ENCODE measurements at regions not wholly inside any gene's neighbourhood (a gene's known extent, or its start where the extent isn't known, plus 50 kb on each side); places are given as distances from the start of the nearest gene placed in this dataset.

DNA sequence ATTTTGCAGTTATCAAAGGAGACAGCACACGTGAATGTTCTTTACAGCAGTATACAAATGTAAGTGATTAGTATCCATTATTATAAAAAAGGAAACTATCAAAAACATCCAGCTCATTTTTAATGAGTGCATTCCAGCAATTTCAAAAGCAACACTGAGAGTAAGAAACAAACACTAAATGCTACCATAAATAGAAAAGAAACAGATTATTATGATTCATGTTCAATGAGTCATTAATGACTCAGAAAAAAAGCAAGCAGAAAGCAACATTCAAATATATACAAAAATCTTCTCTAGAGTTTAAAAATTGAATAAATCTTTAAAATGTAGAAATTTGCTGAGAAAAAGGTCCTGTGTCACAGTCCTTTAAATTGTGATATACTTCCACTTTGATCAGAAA lies 346.5 kb upstream of the FMR1 start:
- no peak overlapping the region for H3K4me3 Mint-ChIP-seq
- H3K4me1 Mint-ChIP-seq, result no peaks in the 10 kb centered on the region
- H3K27ac Mint-ChIP-seq, result no peak overlapping the region
- TF ChIP-seq, protein P1, sequence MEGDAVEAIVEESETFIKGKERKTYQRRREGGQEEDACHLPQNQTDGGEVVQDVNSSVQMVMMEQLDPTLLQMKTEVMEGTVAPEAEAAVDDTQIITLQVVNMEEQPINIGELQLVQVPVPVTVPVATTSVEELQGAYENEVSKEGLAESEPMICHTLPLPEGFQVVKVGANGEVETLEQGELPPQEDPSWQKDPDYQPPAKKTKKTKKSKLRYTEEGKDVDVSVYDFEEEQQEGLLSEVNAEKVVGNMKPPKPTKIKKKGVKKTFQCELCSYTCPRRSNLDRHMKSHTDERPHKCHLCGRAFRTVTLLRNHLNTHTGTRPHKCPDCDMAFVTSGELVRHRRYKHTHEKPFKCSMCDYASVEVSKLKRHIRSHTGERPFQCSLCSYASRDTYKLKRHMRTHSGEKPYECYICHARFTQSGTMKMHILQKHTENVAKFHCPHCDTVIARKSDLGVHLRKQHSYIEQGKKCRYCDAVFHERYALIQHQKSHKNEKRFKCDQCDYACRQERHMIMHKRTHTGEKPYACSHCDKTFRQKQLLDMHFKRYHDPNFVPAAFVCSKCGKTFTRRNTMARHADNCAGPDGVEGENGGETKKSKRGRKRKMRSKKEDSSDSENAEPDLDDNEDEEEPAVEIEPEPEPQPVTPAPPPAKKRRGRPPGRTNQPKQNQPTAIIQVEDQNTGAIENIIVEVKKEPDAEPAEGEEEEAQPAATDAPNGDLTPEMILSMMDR (IDR thresholded peaks at IDR 0.05; ENCODE audit: unreplicated experiment in 3 of 3), result no peak
- no peaks in the 10 kb centered on the region for H3K27me3 Mint-ChIP-seq (ENCODE audit: low read depth)
- H3K36me3 Mint-ChIP-seq (ENCODE audit: low read depth), result no peaks in the 10 kb centered on the region
- no peaks in the 10 kb centered on the region for H3K9me3 Mint-ChIP-seq

DNA sequence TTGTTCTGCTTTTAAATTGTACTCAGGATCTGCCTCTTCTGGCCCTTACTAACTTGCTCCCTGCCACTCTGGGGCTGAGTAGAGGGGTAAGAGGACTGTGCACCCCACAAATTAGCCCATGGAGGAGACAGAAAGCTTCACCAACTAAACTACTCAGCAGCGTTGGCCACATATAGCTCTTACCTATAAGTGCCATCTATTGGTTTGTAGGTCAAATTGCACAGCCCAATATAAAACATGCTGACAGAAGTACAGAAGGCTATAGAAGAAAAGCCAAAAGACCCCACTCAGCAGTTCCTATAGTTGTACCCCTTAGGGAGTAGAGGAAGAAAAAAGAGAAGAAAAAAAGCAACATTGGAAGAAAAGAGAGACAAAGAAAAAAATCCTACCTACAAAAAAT lies 341.2 kb upstream of the FMR1 start:
- Mint-ChIP-seq H3K4me3 (no peak overlapping the region), H3K27ac (no peak overlapping the region), H3K36me3 (ENCODE audit: low read depth) (no peaks in the 10 kb centered on the region), H3K9me3 (peaks cover 5% of the 10 kb centered on the region), H3K27me3 (ENCODE audit: low read depth) (no peaks in the 10 kb centered on the region), H3K4me1 (no peaks in the 10 kb centered on the region)
- TF ChIP-seq, protein P1 (IDR thresholded peaks at IDR 0.05; ENCODE audit: unreplicated experiment in 3 of 3), result no peak

DNA sequence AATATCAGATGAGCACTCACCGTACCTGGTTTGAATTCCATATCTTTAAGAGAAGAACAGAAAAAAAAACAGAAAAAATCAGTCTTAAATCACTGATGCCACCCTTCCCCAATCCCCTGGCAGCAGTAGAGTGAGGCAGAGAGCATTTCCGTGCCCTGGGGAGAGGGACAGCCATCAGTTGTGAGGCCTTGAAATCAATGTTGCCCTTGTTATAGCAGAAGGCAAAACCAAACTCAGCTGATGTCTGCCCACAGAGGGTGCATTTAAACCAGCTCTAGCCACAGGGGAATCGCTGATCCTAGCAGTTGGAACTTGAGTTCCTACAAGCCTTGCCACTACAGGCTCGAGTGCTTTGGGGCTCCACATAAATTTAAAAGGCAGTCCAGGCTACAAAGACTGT lies 338.5 kb upstream of the FMR1 start:
- no peaks in the 10 kb centered on the region for H3K4me1 Mint-ChIP-seq
- H3K9me3 Mint-ChIP-seq, result peaks cover 5% of the 10 kb centered on the region
- no peaks in the 10 kb centered on the region for H3K36me3 Mint-ChIP-seq (ENCODE audit: low read depth)
- TF ChIP-seq, protein P1 (IDR thresholded peaks at IDR 0.05; ENCODE audit: unreplicated experiment in 3 of 3), result no peak
- no peak overlapping the region for H3K27ac Mint-ChIP-seq
- H3K4me3 Mint-ChIP-seq, result no peak overlapping the region
- no peaks in the 10 kb centered on the region for H3K27me3 Mint-ChIP-seq (ENCODE audit: low read depth)

DNA sequence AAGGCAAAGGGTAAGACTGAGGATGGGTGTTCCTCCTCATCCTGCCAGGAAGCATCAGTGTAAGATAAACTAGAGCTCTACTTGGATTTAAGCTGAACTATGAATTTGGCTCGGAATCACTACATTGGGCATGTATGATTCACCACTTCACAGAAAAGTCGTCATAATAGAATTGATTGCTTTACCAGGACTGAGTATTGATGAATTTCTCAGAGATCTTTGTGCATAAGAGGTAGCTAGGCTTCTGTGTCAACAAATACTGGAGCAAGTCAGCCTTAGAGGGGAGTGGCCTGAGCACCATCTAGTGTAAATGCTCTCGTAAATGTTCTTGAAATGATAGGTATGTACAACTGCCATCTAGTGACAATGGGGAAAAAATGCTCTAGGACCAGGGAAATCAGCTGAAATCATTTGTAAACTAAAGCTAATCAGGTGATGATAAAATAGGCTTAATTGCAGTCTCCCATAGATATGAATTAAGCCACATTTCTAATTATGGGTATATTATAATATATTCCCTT lies 309.5 kb upstream of the FMR1 start:
- Mint-ChIP-seq H3K36me3 (ENCODE audit: low read depth) (no peaks in the 10 kb centered on the region), H3K27me3 (ENCODE audit: low read depth) (no peaks in the 10 kb centered on the region), H3K4me3 (no peak overlapping the region), H3K27ac (no peak overlapping the region), H3K9me3 (no peaks in the 10 kb centered on the region), H3K4me1 (no peaks in the 10 kb centered on the region)
- TF ChIP-seq, protein P1 (IDR thresholded peaks at IDR 0.05; ENCODE audit: unreplicated experiment in 3 of 3), result no peak

DNA sequence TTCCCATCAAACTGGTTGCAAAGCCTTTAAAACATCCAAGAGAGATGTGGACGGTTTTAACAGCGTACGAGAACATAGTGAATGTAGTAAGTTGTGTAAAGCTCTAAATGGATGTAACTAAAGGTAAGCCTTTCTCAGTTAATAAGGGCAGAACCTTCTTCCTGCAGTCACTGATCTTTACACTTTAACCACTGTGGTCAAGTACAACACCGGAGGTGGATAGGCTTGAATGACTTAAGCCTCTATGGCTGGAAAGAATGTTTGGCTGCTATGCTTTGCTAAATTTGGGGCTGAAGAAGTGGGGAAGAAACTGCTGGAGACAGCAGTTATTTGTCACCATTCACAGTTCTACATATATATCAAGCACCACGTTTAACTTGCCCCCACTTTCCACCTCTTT lies 285.1 kb upstream of the FMR1 start:
- H3K27ac Mint-ChIP-seq, result no peak overlapping the region
- no peaks in the 10 kb centered on the region for H3K36me3 Mint-ChIP-seq (ENCODE audit: low read depth)
- no peaks in the 10 kb centered on the region for H3K9me3 Mint-ChIP-seq
- no peak overlapping the region for H3K4me3 Mint-ChIP-seq
- TF ChIP-seq, protein P1 (IDR thresholded peaks at IDR 0.05; ENCODE audit: unreplicated experiment in 3 of 3), result no peak
- no peaks in the 10 kb centered on the region for H3K27me3 Mint-ChIP-seq (ENCODE audit: low read depth)
- H3K4me1 Mint-ChIP-seq, result no peaks in the 10 kb centered on the region

DNA sequence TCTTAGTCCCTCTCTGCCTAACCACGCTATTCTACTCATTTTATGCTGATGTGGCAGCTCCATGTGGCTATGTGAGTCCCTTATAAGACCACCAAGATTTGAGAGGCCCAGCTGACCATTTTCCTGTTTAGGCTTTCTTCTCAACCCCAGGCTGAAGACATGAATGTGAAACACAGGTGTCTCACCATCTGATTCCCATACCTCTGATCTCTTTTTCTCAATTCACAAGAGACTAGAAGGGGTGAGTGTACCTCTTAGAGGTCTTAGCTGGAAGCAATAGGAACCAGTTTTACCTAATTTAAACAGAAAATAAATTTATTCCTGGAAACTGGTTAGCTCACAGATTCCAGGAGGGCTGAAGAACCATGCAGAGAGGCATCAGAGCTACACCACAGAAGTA lies 276.5 kb upstream of the FMR1 start:
- peaks cover 3% of the 10 kb centered on the region for H3K9me3 Mint-ChIP-seq
- H3K4me1 Mint-ChIP-seq, result no peaks in the 10 kb centered on the region
- no peak overlapping the region for H3K27ac Mint-ChIP-seq
- H3K36me3 Mint-ChIP-seq (ENCODE audit: low read depth), result no peaks in the 10 kb centered on the region
- H3K27me3 Mint-ChIP-seq (ENCODE audit: low read depth), result no peaks in the 10 kb centered on the region
- TF ChIP-seq, protein P1 (IDR thresholded peaks at IDR 0.05; ENCODE audit: unreplicated experiment in 3 of 3), result no peak
- H3K4me3 Mint-ChIP-seq, result no peak overlapping the region
